ENCODE measurements at regions not wholly inside any gene's neighbourhood (a gene's known extent, or its start where the extent isn't known, plus 50 kb on each side); places are given as distances from the start of the nearest gene placed in this dataset.
"Not testable (repeated sequence)": the region's sequence is repeated elsewhere in the genome, so short reads cannot be mapped to it uniquely, and the experiment has no call there.

GRCh38 chr7:113783403-113783802 lies 135.4 kb downstream of the PPP1R3A start:
- DNase-seq (ENCODE audit: low spot score) = no peak

GRCh38 chr7:113775804-113776203 lies 143.0 kb downstream of the PPP1R3A start:
- DNase-seq (ENCODE audit: low spot score) = no peak

DNA sequence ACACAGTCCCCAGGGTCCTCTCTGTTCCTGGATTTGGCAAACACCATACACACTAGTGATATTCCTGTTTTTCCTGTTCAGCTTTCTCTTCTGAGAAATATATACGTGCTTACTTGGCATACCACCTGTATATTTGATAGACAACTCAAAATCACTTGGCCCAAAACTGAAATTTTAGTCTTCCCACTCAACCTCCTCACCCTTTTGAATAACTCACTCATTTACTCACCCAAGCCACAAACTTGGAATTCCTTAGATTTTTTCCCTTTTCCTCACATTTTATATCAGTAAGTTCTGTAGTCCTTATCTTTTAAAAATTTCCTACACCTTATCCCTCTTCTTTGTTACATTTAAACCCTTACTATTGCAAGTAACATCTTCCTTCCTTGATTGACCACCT lies 143.4 kb downstream of the PPP1R3A start:
- no peak for DNase-seq (ENCODE audit: low spot score)

- peak; percentile 19 for DNase-seq (ENCODE audit: low spot score)
These were observed 144.5 kb downstream of the PPP1R3A start for GRCh38 chr7:113774182-113774807.

DNA sequence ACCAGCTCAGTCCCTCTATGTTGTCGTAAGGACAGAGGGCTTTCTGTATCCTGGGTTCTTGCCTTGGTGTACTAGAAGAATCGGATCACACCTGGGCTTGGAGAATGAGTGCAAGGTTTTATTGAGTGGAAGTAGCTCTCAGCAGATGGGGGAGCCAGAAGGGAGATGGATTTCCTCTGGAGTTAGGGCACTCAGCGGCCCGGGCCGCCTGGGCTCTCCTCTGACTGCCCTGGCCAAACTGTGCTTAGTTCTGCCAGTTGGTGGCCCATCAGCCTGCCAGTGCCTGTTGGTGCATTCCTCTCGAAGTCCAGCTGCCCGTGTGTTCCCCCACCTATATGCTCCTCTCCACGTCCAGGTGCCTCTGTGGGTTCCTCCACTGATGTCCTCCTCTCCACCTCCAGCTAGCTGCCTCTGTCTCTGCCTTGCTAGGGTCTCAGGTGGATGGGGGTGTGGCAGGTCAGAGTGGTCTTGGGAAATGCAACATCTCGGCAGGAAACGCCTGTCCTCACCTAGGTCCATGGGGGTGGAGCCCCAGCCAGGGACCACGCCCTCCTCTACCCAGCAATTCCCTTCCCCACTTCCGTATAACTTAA lies 148.6 kb downstream of the PPP1R3A start:
- no peak for DNase-seq (ENCODE audit: low spot score)

- DNase-seq (ENCODE audit: low spot score) = no peak
These were observed 150.4 kb downstream of the PPP1R3A start for GRCh38 chr7:113768387-113768786.

DNA sequence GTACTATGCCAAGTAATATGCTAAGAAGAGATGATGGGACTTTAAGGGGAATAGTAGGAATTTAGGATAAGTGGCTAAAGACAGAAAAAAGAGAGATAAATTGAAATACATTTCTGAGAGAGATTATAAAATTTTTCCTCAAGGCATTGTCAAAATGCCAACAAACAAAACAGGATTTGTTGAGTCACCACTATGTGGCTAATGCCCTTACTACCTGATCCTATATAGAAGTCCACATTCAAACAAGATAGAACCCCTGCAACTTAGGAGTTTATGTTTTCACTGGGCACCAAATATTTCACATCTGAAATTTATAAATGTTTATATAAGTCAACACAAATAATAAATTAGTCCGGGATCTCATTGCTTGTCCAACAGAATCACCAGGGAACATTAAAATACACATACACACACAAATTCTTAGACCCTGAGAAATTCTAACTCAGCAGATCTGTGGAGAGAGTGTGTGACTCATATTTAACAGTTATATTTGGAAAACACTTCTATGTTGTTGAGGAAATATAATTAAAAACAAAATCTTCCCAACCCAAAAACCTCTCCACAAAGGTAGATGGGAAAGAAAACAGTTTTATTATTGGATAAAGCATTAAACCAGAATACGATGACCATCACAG lies 154.3 kb downstream of the PPP1R3A start:
- DNase-seq (ENCODE audit: low spot score) = no peak

DNA sequence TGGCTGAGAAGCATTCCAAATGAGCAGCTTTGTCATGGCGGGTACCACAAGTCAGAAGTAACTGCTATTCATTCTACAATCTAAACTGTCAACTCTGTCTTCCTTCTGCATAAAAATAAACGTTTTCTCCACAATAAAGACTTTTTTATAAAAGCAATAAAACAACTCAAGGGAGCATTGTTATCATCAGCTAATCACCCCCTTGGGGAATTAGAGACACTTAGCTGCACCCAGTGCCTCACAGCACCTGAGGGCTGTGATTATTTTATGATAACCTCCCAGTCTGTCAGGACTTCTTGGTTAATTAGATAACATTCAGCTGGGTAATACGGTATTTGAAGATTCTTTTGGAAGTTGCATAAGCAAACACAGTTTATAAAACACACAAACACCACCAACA lies 155.6 kb downstream of the PPP1R3A start:
- DNase-seq (ENCODE audit: low spot score) = no peak

- DNase-seq (ENCODE audit: low spot score) = no peak
These were observed 162.6 kb downstream of the PPP1R3A start for GRCh38 chr7:113756250-113756649.

- DNase-seq (ENCODE audit: low spot score) = no peak
These were observed 166.1 kb downstream of the PPP1R3A start for GRCh38 chr7:113752689-113753088.

DNA sequence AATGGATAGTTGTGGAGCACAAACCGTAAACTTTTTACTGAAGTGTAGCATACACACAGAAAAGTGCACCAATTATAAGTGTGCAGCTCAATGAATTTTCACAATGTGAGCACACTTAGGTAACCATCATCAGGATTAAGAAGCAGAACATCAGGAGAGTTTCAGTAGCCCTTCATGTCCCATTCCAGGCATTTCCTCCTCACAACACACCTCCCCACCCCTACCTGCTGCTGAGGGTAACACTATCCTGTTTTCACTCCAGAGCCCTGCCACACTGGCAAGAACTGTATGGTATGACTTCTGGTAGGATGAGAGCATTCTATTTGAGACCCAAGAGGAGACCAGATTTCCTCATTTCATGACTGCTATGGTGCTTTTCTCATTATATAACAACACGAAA lies 166.5 kb downstream of the PPP1R3A start:
- no peak for DNase-seq (ENCODE audit: low spot score)

- no peak for DNase-seq (ENCODE audit: low spot score)
These were observed 167.3 kb downstream of the PPP1R3A start for GRCh38 chr7:113751547-113751946.

DNA sequence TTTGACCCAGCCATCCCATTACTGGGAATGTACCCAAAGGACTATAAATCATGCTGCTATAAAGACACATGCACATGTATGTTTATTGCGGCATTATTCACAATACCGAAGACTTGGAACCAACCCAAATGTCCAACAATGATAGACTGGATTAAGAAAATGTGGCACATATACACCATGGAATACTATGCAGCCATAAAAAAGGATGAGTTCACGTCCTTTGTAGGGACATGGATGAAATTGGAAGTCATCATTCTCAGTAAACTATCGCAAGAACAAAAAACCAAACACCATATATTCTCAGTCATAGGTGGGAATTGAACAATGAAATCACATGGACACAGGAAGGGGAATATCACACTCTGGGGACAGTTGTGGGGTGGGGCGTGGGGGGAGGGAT lies 170.4 kb downstream of the PPP1R3A start:
- DNase-seq (ENCODE audit: low spot score) = not testable (repeated sequence)

GRCh38 chr7:113742946-113743431 lies 175.8 kb downstream of the PPP1R3A start:
- peak; percentile 35 for DNase-seq (ENCODE audit: low spot score)

DNA sequence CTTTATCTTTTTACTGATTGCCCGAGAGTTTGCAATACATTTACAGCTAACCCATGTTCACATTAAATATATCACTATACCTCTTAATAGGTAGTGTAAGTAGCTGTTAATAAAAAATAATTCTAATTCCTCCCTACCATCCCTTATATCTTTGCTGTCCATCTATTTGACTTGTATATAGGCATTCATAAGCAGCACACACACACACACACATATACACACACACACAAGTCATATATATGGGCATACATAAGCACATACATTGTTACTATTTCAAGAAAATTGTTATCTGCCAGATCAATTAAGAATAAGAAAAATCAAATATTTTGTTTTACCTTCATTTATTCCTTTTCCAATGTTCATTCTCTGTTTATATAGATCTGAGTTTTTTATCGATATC lies 176.4 kb downstream of the PPP1R3A start:
- no peak for DNase-seq (ENCODE audit: low spot score)

DNA sequence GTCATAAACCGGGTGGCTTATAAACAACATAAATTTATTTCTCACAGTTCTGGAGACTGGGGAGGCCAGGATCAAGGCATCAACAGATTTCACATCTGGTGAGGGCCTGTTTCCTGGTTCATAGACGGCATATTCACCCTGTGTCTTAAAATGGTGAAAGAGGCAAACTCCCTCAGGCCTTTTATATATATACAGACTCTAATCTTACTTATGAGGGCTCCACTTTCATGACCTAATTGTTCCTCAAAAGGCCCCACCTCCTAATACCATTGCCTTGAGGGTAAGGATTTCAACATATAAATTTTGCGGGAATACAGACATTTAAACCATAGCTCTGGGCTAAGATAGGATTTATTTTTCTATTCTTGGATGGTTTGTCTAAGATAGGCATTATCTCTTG lies 187.2 kb downstream of the PPP1R3A start:
- DNase-seq (ENCODE audit: low spot score) = no peak

DNA sequence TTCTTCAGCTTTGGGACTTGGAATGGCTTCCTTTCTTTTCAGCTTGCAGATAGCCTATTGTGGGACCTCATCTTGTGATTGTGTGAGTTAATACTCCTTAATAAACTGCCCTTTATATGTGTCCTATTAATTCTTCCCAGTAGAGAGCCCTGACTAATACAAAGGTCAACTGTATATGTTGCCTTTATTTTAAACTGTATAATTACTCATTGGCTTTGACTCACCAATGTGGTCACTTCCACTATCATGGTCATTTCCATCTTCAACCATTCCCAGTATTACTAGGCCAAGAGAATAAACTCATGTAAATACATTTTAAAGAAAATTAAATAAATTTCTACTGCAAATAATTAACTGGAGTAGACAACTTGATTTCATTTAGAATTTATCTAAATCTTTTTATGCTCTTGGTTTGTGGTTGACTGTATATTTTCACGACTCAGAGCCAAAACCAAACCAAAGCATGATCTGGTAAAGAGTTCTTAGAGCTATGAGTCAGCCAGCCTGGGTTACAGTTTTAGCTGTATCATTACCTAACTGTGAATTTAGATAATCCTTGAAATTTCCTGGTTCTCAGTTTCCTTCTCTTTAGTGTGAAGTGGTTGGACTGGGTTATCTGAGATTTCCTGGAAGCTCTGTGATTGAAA lies 188.4 kb downstream of the PPP1R3A start:
- no peak for DNase-seq (ENCODE audit: low spot score)

GRCh38 chr7:113727486-113727885 lies 191.3 kb downstream of the PPP1R3A start:
- DNase-seq (ENCODE audit: low spot score) = no peak

DNA sequence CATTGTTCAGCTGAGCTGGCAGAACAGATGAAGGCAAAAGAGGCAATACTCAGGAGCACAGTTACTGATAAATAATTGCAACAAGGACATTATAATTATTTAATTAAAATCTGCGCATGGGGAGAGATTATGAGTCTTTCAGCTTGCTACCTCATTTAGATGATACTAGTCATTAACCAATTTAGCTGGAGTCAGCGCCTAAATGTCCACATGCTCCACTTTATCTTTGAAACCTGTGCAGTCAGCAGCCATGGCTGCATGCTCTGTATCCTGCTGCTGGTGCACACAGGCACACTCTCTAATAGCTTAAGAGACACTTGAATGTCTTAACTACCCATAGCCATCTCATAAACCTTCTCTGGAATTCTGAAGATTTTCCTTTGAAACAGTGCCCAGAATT lies 196.8 kb downstream of the PPP1R3A start:
- DNase-seq (ENCODE audit: low spot score) = no peak

GRCh38 chr7:113717739-113718138 lies 201.1 kb downstream of the PPP1R3A start:
- no peak for DNase-seq (ENCODE audit: low spot score)

- no peak for DNase-seq (ENCODE audit: low spot score)
These were observed 202.6 kb downstream of the PPP1R3A start for GRCh38 chr7:113715981-113716856.

- DNase-seq (ENCODE audit: low spot score) = no peak
These were observed 203.5 kb downstream of the PPP1R3A start for GRCh38 chr7:113715262-113715661.
